Lung (tissue), 11 donors: ENCODE measurements at regions not wholly inside any gene's neighbourhood (a gene's known extent, or its start where the extent isn't known, plus 50 kb on each side); places are given as distances from the start of the nearest gene placed in this dataset.

ENCODE experiments used
- ATAC-seq: fragments of 200-7000 bp; cut with Tn5 transposase; one replicate; pipeline ENCODE4 v1.9.1; 2020; ENCODE audit warnings: moderate number of reproducible peaks; ENCODE audit not compliant: insufficient read depth, low FRiP score
- DNase-seq, 3 donors: peaks; one replicate each; pipeline ENCODE4 v3.0.0-alpha.2; 2013 to 2017
- H3K27ac ChIP-seq, 2 donors: one replicate each; pipeline ENCODE4 v1.5.1; 2013; ENCODE audit warnings: mild to moderate bottlenecking in 2 of 2, moderate library complexity in 2 of 2, control low read depth in 1 of 2, inconsistent platforms in 1 of 2, low read depth in 1 of 2, low read length in 1 of 2
- H3K27me3 ChIP-seq, 3 donors: one replicate each; pipeline ENCODE4 v1.5.1; 2013; ENCODE audit warnings: low read length in 2 of 3; ENCODE audit not compliant: control insufficient read depth in 3 of 3, insufficient read depth in 3 of 3
- H3K36me3 ChIP-seq, 4 donors: one replicate each; pipeline ENCODE4 v1.5.1; 2013; ENCODE audit warnings: low read length in 4 of 4, mild to moderate bottlenecking in 1 of 4, moderate library complexity in 1 of 4; ENCODE audit not compliant: control insufficient read depth in 4 of 4, insufficient read depth in 4 of 4
- H3K4me1 ChIP-seq, 5 donors: one replicate each; pipeline ENCODE4 v1.5.1; 2013; ENCODE audit warnings: low read length in 5 of 5, mild to moderate bottlenecking in 2 of 5, moderate library complexity in 1 of 5; ENCODE audit not compliant: control insufficient read depth in 5 of 5, insufficient read depth in 5 of 5
- H3K4me3 ChIP-seq: one replicate; pipeline ENCODE4 v1.5.1; 2013; ENCODE audit warnings: mild to moderate bottlenecking, control low read depth, moderate library complexity
- H3K9ac ChIP-seq, 2 donors: one replicate each; pipeline ENCODE4 v1.5.1; 2013; ENCODE audit warnings: low read length in 2 of 2, control low read depth in 1 of 2; ENCODE audit not compliant: insufficient read depth in 1 of 2
- H3K9me3 ChIP-seq, 4 donors: one replicate each; pipeline ENCODE4 v1.5.1; 2013; ENCODE audit warnings: low read length in 3 of 4, mild to moderate bottlenecking in 1 of 4, moderate library complexity in 1 of 4; ENCODE audit not compliant: control insufficient read depth in 4 of 4, insufficient read depth in 3 of 4
- WGBS, 2 donors: extraction: QIAGEN DNeasy Blood & Tissue Kit; methylation state at CpG; one replicate each; pipeline ENCODE4 v1.1.7; 2013; 5-methylcytosine and 5-hydroxymethylcytosine counted together
- TF ChIP-seq, protein P1 (sequence below): IDR thresholded peaks from 2 replicates; pipeline ENCODE4 v1.5.1; 2012; ENCODE audit warnings: mild to moderate bottlenecking; ENCODE audit errors: control extremely low read depth, extremely low read depth
- donor health status: control.
- donor health status: control.
- donor health status: Bipolar disorder and iron deficiency.
- donor health status: healthy.
- donor health status: DM: yes; HTN: yes; CAD: no.

DNA sequence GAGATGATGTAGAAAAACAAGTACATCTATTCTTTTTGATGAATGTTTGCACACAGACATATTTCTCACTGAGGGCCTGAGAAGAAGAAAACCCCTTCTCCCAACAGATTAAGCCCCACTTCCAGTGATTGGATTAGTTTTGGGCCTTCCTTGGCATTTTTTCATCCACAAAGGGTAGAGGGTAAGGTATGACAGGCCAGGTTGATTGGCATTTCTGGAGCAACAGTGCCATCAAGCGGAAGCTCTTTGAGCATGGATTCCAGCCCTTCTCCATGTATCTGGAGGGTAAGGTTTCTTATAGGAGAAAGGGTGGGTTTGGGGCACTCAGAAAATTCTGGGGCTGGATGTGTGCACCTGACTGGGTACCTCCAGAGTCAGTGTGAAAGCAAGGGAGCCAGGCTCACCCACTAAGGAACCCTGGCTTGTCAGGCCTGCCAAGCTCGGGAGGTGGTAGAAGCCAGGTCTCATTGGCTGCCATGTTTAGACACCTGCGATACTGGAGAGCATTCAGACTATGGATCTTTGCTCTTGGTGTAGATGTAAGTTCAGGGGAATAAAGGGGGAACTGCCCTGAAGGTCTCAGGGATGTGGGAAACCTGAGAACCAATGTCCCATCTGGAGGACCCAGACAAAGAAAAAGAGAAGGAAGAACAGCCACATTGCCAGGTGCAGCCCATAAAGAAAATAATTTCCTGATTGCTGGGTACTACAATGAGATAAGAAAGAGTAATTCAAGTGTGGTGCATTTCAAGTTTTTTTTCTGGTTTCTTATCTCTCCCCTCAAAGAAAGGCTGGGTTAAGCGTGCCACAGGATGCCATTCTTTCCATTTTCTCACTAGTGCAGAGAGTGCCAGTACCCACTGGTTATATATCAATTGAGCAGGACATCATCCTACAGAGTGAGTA, 222.3 kb upstream of the AGTR2 start:
- no peak overlapping the region for H3K4me3 ChIP-seq
- 67 to 80% methylated on average over 4 of the region's 4 CpGs for WGBS, 2 donors
- no peak overlapping the region for H3K9ac ChIP-seq
- TF ChIP-seq, protein P1, sequence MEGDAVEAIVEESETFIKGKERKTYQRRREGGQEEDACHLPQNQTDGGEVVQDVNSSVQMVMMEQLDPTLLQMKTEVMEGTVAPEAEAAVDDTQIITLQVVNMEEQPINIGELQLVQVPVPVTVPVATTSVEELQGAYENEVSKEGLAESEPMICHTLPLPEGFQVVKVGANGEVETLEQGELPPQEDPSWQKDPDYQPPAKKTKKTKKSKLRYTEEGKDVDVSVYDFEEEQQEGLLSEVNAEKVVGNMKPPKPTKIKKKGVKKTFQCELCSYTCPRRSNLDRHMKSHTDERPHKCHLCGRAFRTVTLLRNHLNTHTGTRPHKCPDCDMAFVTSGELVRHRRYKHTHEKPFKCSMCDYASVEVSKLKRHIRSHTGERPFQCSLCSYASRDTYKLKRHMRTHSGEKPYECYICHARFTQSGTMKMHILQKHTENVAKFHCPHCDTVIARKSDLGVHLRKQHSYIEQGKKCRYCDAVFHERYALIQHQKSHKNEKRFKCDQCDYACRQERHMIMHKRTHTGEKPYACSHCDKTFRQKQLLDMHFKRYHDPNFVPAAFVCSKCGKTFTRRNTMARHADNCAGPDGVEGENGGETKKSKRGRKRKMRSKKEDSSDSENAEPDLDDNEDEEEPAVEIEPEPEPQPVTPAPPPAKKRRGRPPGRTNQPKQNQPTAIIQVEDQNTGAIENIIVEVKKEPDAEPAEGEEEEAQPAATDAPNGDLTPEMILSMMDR = no peak
- no peaks in the 10 kb centered on the region for H3K36me3 ChIP-seq
- DNase-seq (peak in 2 of 3 donors; percentile 58 to 61), ATAC-seq (no peak)
- H3K9me3 ChIP-seq = peaks cover 0 to 4% (median 0%) of the 10 kb centered on the region in 4 donors
- H3K27ac ChIP-seq = no peak overlapping the region
- peaks cover 0 to 21% (median 3%) of the 10 kb centered on the region in 3 donors for H3K27me3 ChIP-seq
- no peaks in the 10 kb centered on the region for H3K4me1 ChIP-seq

DNA sequence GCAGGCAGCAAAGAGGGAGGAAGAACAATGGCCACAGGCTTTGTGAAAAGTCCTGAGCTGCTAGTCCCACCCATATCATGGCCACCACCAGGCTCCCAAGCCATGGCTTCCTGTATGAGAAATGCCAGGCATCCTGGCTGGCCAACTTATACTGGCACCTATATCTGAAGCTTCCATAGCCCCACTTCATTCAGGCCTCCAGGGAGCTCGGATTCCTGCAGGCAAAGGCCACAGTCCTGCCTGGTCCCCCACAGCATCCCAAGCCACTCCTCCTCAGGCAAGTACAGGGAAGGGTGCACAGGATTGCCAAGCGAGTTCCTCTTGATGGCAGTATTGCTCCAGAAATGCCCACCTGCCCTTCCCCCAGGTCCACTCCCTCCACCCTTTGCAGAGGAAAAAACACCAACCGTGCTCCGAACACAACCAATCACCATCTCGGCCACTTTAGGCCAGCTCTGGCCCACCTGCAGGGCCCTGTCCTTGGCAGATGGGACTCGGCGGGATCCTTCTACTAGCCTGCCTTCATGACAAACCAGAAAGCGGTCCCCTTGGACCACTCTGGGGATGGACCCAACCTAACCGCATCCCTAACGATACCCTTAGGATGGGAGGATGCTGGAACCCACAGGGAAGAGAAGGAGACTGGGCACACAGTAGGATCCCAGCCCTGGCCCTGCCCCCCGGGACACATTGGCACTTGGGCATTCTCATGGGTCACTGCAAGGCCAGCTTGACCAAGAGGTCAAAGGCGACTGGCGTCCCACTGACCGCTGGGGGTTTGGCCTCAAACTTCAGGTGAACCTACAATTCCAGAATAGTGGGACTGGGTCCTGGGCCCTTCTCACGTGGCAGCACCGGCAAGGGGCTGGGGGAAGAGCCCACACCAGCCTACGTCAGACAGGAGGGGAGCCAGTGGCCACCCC, 220.4 kb upstream of the AGTR2 start:
- Histone ChIP-seq H3K9me3 (no peaks in the 10 kb centered on the region), H3K27ac (no peak overlapping the region), H3K36me3 (no peaks in the 10 kb centered on the region), H3K27me3 (peaks cover 0 to 19% (median 7%) of the 10 kb centered on the region in 3 donors), H3K4me3 (no peak overlapping the region), H3K4me1 (no peaks in the 10 kb centered on the region), H3K9ac (no peak overlapping the region)
- TF ChIP-seq, protein P1 = no peak
- 60 to 87% methylated on average over 11 to 17 of the region's 17 CpGs for WGBS, 2 donors
- peak in 2 of 3 donors; percentile 64 to 75 for DNase-seq
- ATAC-seq = no peak

DNA sequence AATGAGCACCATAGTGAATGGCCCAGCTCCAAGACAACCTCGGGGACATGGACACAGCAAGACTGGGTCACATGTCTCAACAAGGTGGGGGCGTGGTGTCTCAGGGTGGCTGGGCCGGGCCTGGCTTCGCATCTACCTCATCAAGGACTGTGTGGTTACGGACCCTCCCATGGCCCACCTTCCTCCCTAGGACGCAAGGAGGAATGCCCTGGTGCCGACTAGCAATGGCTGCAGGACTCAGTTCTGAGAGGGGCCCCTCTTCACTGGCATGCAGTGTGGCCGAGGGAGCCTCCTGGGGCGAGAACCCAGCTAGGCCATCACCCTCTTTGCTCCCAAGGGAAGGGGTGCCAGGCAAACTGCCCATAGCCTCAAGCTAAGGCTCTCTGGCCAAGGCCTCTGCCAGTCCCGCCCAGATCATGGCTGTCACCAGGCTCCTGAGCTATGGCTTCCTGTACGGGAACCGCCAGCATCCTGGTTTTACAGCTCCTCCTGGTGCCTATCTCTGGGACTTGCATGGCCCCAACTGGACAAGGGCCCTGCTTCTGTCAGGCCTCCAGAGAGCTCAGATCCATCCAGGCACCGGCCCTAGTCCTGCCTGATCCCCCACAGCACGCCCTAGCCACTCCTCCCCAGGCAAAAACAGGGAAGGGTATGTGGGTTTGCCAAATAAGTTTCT, 218.0 kb upstream of the AGTR2 start:
- TF ChIP-seq, protein P1 = no peak
- Histone ChIP-seq H3K27ac (no peak overlapping the region), H3K4me3 (no peak overlapping the region), H3K9ac (no peak overlapping the region), H3K4me1 (no peaks in the 10 kb centered on the region), H3K27me3 (peaks cover 0 to 21% (median 7%) of the 10 kb centered on the region in 3 donors), H3K36me3 (no peaks in the 10 kb centered on the region), H3K9me3 (no peaks in the 10 kb centered on the region)
- ATAC-seq (no peak), DNase-seq (peak in 1 of 3 donors; percentile 49)
- WGBS, 2 donors = 81 to 98% methylated on average over 11 to 14 of the region's 14 CpGs
